ENCODE measurements at regions not wholly inside any gene's neighbourhood (a gene's known extent, or its start where the extent isn't known, plus 50 kb on each side); places are given as distances from the start of the nearest gene placed in this dataset.

- no peak overlapping the region for H3K27ac ChIP-seq
- H3K27me3 ChIP-seq = no peaks in the 10 kb centered on the region
- DNase-seq (ENCODE audit: low spot score in 2 of 2) = no peak
- no peaks in the 10 kb centered on the region for H3K9me3 ChIP-seq
- H3K36me3 ChIP-seq = no peaks in the 10 kb centered on the region
- TF ChIP-seq POLR2A (IDR thresholded peaks at IDR 0.05) = no peak
- TF ChIP-seq POLR2AphosphoS5 (IDR thresholded peaks at IDR 0.05) = no peak
- no peak for TF ChIP-seq EP300 (IDR thresholded peaks at IDR 0.05)
- no peak for TF ChIP-seq CTCF (IDR thresholded peaks at IDR 0.05)
- WGBS = 51% methylated on average over 2 of the region's 2 CpGs
- no peak overlapping the region for H3K4me3 ChIP-seq
- H3K4me1 ChIP-seq = no peaks in the 10 kb centered on the region
Observed at GRCh38 chr1:191592907-191593306, 565.4 kb upstream of the RGS18 start.

- H3K9me3 ChIP-seq = no peaks in the 10 kb centered on the region
Observed at GRCh38 chr1:191595170-191595569, 563.1 kb upstream of the RGS18 start.

GRCh38 chr1:191608367-191608766 is 549.9 kb upstream of the RGS18 start:
- peak overlapping the region; percentile 65 for H3K27ac ChIP-seq
- no peak overlapping the region for H3K4me3 ChIP-seq
- H3K9me3 ChIP-seq = no peaks in the 10 kb centered on the region
- TF ChIP-seq CTCF (IDR thresholded peaks at IDR 0.05) (no peak), POLR2AphosphoS5 (IDR thresholded peaks at IDR 0.05) (peak in 2 of 3 donors; percentile 35 to 39)
- no peaks in the 10 kb centered on the region for H3K36me3 ChIP-seq
- 68% methylated on average over 4 of the region's 4 CpGs for WGBS
- no peak for DNase-seq (ENCODE audit: low spot score in 2 of 2)
- H3K4me1 ChIP-seq = peaks cover 6% of the 10 kb centered on the region
- no peaks in the 10 kb centered on the region for H3K27me3 ChIP-seq

More at GRCh38 chr1:191595170-191595569, 563.1 kb upstream of the RGS18 start:
- WGBS = 96% methylated on average over 3 of the region's 3 CpGs
- H3K27ac ChIP-seq = no peak overlapping the region
- no peak for DNase-seq (ENCODE audit: low spot score in 2 of 2)
- TF ChIP-seq CTCF (IDR thresholded peaks at IDR 0.05) = no peak
- TF ChIP-seq POLR2A (IDR thresholded peaks at IDR 0.05) = no peak
- TF ChIP-seq POLR2AphosphoS5 (IDR thresholded peaks at IDR 0.05) = no peak
- no peak for TF ChIP-seq EP300 (IDR thresholded peaks at IDR 0.05)
- H3K4me1 ChIP-seq = no peaks in the 10 kb centered on the region
- no peak overlapping the region for H3K4me3 ChIP-seq
- H3K27me3 ChIP-seq = no peaks in the 10 kb centered on the region
- H3K36me3 ChIP-seq = no peaks in the 10 kb centered on the region

- no peaks in the 10 kb centered on the region for H3K27me3 ChIP-seq
- no peaks in the 10 kb centered on the region for H3K36me3 ChIP-seq
- H3K4me1 ChIP-seq = peaks cover 6% of the 10 kb centered on the region
- H3K9me3 ChIP-seq = no peaks in the 10 kb centered on the region
- no peak for TF ChIP-seq CTCF (IDR thresholded peaks at IDR 0.05)
- TF ChIP-seq POLR2AphosphoS5 (IDR thresholded peaks at IDR 0.05) = no peak
- no peak for TF ChIP-seq EP300 (IDR thresholded peaks at IDR 0.05)
- TF ChIP-seq POLR2A (IDR thresholded peaks at IDR 0.05) = no peak
- H3K4me3 ChIP-seq = no peak overlapping the region
- no peak for DNase-seq (ENCODE audit: low spot score in 2 of 2)
- peak overlapping the region; percentile 65 for H3K27ac ChIP-seq
Observed at GRCh38 chr1:191609305-191609704, 549.0 kb upstream of the RGS18 start.

- whole genome bisulfite sequencing = 55% methylated on average over 4 of the region's 4 CpGs
- H3K36me3 ChIP-seq = no peaks in the 10 kb centered on the region
- H3K27ac ChIP-seq = no peak overlapping the region
- H3K9me3 ChIP-seq = no peaks in the 10 kb centered on the region
- no peak for TF ChIP-seq POLR2A (IDR thresholded peaks at IDR 0.05)
- no peak for DNase-seq (ENCODE audit: low spot score in 2 of 2)
- H3K27me3 ChIP-seq = no peaks in the 10 kb centered on the region
- no peak overlapping the region for H3K4me3 ChIP-seq
- no peaks in the 10 kb centered on the region for H3K4me1 ChIP-seq
Observed at GRCh38 chr1:191615101-191615821, 543.0 kb upstream of the RGS18 start.

- H3K36me3 ChIP-seq = no peaks in the 10 kb centered on the region
- no peak for TF ChIP-seq EP300 (IDR thresholded peaks at IDR 0.05)
- no peak for TF ChIP-seq POLR2AphosphoS5 (IDR thresholded peaks at IDR 0.05)
- no peak for TF ChIP-seq CTCF (IDR thresholded peaks at IDR 0.05)
- TF ChIP-seq POLR2A (IDR thresholded peaks at IDR 0.05) = no peak
Observed at GRCh38 chr1:191618181-191618580, 540.1 kb upstream of the RGS18 start.

More at GRCh38 chr1:191618181-191618580, 540.1 kb upstream of the RGS18 start:
- Histone ChIP-seq H3K4me3 (no peak overlapping the region), H3K27me3 (no peaks in the 10 kb centered on the region), H3K9me3 (no peaks in the 10 kb centered on the region), H3K4me1 (no peaks in the 10 kb centered on the region), H3K27ac (no peak overlapping the region)
- DNase-seq (ENCODE audit: low spot score in 2 of 2) = no peak
- WGBS = 72% methylated on average over 2 of the region's 2 CpGs

Measured in suprapubic skin (tissue), 4 donors.